ENCODE measurements at regions not wholly inside any gene's neighbourhood (a gene's known extent, or its start where the extent isn't known, plus 50 kb on each side); places are given as distances from the start of the nearest gene placed in this dataset.

GRCh38 chr10:44831581-44831980 is 79.6 kb upstream of the TMEM72 start:
- Histone ChIP-seq H3K36me3 (ENCODE audit: control insufficient read depth in 4 of 4, insufficient read depth in 4 of 4, low read length in 4 of 4) (no peaks in the 10 kb centered on the region), H3K4me3 (no peak overlapping the region), H3K4me1 (ENCODE audit: control insufficient read depth in 5 of 5, insufficient read depth in 5 of 5, low read length in 5 of 5) (peaks cover 0 to 11% (median 3%) of the 10 kb centered on the region in 5 donors), H3K27me3 (ENCODE audit: control insufficient read depth in 3 of 3, insufficient read depth in 3 of 3, low read length in 2 of 3) (no peaks in the 10 kb centered on the region), H3K9me3 (ENCODE audit: control insufficient read depth in 4 of 4, insufficient read depth in 3 of 4, low read length in 3 of 4) (peaks cover 0 to 4% (median 0%) of the 10 kb centered on the region in 4 donors), H3K27ac (ENCODE audit: low read depth in 1 of 2, low read length in 1 of 2) (no peak overlapping the region), H3K9ac (ENCODE audit: insufficient read depth in 1 of 2, low read length in 2 of 2) (no peak overlapping the region)
- 77 to 90% methylated on average over 4 of the region's 4 CpGs for WGBS, 2 donors
- ATAC-seq (ENCODE audit: insufficient read depth, low FRiP score) (no peak), DNase-seq (no peak)
- TF ChIP-seq CTCF (IDR thresholded peaks at IDR 0.05; ENCODE audit: control extremely low read depth, extremely low read depth): no peak

- H3K27me3 ChIP-seq (ENCODE audit: control insufficient read depth in 3 of 3, insufficient read depth in 3 of 3, low read length in 2 of 3): no peaks in the 10 kb centered on the region
- H3K36me3 ChIP-seq (ENCODE audit: control insufficient read depth in 4 of 4, insufficient read depth in 4 of 4, low read length in 4 of 4): no peaks in the 10 kb centered on the region
- peaks cover 0 to 11% (median 2%) of the 10 kb centered on the region in 5 donors for H3K4me1 ChIP-seq (ENCODE audit: control insufficient read depth in 5 of 5, insufficient read depth in 5 of 5, low read length in 5 of 5)
- peaks cover 0 to 4% (median 0%) of the 10 kb centered on the region in 4 donors for H3K9me3 ChIP-seq (ENCODE audit: control insufficient read depth in 4 of 4, insufficient read depth in 3 of 4, low read length in 3 of 4)
- no peak overlapping the region for H3K27ac ChIP-seq (ENCODE audit: low read depth in 1 of 2, low read length in 1 of 2)
- H3K4me3 ChIP-seq: no peak overlapping the region
- ATAC-seq (ENCODE audit: insufficient read depth, low FRiP score): no peak
- TF ChIP-seq CTCF (IDR thresholded peaks at IDR 0.05; ENCODE audit: control extremely low read depth, extremely low read depth): no peak
- DNase-seq: no peak
- 91 to 96% methylated on average over 6 of the region's 6 CpGs for WGBS, 2 donors
- no peak overlapping the region for H3K9ac ChIP-seq (ENCODE audit: insufficient read depth in 1 of 2, low read length in 2 of 2)
These were observed 78.3 kb upstream of the TMEM72 start for GRCh38 chr10:44832595-44833390.

GRCh38 chr10:44834131-44834530 is 77.0 kb upstream of the TMEM72 start:
- Histone ChIP-seq H3K9ac (ENCODE audit: insufficient read depth in 1 of 2, low read length in 2 of 2) (no peak overlapping the region), H3K9me3 (ENCODE audit: control insufficient read depth in 4 of 4, insufficient read depth in 3 of 4, low read length in 3 of 4) (peaks cover 0 to 4% (median 0%) of the 10 kb centered on the region in 4 donors), H3K36me3 (ENCODE audit: control insufficient read depth in 4 of 4, insufficient read depth in 4 of 4, low read length in 4 of 4) (no peaks in the 10 kb centered on the region), H3K27ac (ENCODE audit: low read depth in 1 of 2, low read length in 1 of 2) (no peak overlapping the region), H3K4me1 (ENCODE audit: control insufficient read depth in 5 of 5, insufficient read depth in 5 of 5, low read length in 5 of 5) (no peaks in the 10 kb centered on the region), H3K4me3 (no peak overlapping the region), H3K27me3 (ENCODE audit: control insufficient read depth in 3 of 3, insufficient read depth in 3 of 3, low read length in 2 of 3) (no peaks in the 10 kb centered on the region)
- WGBS, 2 donors: 81 to 96% methylated on average over 4 of the region's 4 CpGs
- no peak for ATAC-seq (ENCODE audit: insufficient read depth, low FRiP score)
- TF ChIP-seq CTCF (IDR thresholded peaks at IDR 0.05; ENCODE audit: control extremely low read depth, extremely low read depth): no peak
- no peak for DNase-seq
